K562 (cell line): ENCODE measurements at regions not wholly inside any gene's neighbourhood (a gene's known extent, or its start where the extent isn't known, plus 50 kb on each side); places are given as distances from the start of the nearest gene placed in this dataset.

Source experiments
- ATAC-seq: fragments of 200-7000 bp; cut with Tn5 transposase; 3 replicates; pipeline ENCODE4 v1.9.1; 2020; ENCODE audit warnings: moderate library complexity
- BruUV-seq: library from RNA; stranded (reverse); fragments of 400-500 nt; replicated peaks from 2 replicates; lab custom pipeline; 2021; lab: Mats Ljungman, UMichigan
- CTCF ChIA-PET: fragments of 300-600 bp; formaldehyde crosslinking; extraction: SDS; loops from one replicate; lab custom pipeline; 2021; ENCODE audit warnings: low intra/inter-chr PET ratio; lab: Yijun Ruan, JAX
- POLR2A ChIA-PET: fragments of 300-600, 350-650 bp; sonication (Branson Sonifier 250); formaldehyde crosslinking; extraction: SDS; loops from one replicate; lab custom pipeline; 2021; ENCODE audit warnings: antibody characterized with exemption, inconsistent platforms; lab: Yijun Ruan, JAX
- DNase-seq, 4 experiments: peaks; one replicate each; pipeline versions ENCODE4 v3.0.0 to v3.0.0-alpha.2; 2011 to 2018; ENCODE audit warnings: low spot score in 3 of 4, mixed read lengths in 3 of 4; ENCODE audit errors: extremely low read depth in 1 of 4
- FAIRE-seq: peaks from 2 replicates; lab custom pipeline; 2011; peaks lifted over from hg19 to GRCh38; lab: Jason Lieb, UNC
- H2AFZ ChIP-seq: 2 replicates; pipeline ENCODE4 v1.6.0; 2011; ENCODE audit warnings: low read depth, low read length, control low read depth, inconsistent platforms
- H3K27ac ChIP-seq: fragments of 200-600 bp; 3 replicates; pipeline ENCODE4 v1.8.0; 2011; ENCODE audit warnings: low read depth, mild to moderate bottlenecking, control low read depth, inconsistent platforms, low read length, moderate library complexity, mixed read lengths; ENCODE audit errors: extremely low read depth
- H3K27me3 ChIP-seq, 2 experiments: fragments of 300-600 bp in 1 of 2; 2 replicates in 1 of 2; 3 replicates in 1 of 2; pipeline versions ENCODE4 v1.6.0 to v1.8.0; 2011; ENCODE audit warnings: inconsistent platforms in 2 of 2, low read length in 2 of 2, mild to moderate bottlenecking in 1 of 2, mixed read lengths in 1 of 2, moderate library complexity in 1 of 2; ENCODE audit not compliant: control insufficient read depth in 2 of 2, insufficient read depth in 2 of 2
- H3K36me3 ChIP-seq: fragments of 300-600 bp; 3 replicates; pipeline ENCODE4 v1.8.0; 2011; ENCODE audit warnings: mild to moderate bottlenecking, low read length, inconsistent platforms; ENCODE audit not compliant: control insufficient read depth, insufficient read depth
- H3K4me1 ChIP-seq, 2 experiments: fragments of 200-600 bp in 1 of 2; replicated peaks in 1 of 2; 2 replicates in 1 of 2; 3 replicates in 1 of 2; pipeline versions ENCODE4 v1.5.1 to v1.8.0; 2011; ENCODE audit warnings: inconsistent platforms in 2 of 2, low read length in 2 of 2, mild to moderate bottlenecking in 1 of 2, mixed read lengths in 1 of 2, moderate library complexity in 1 of 2; ENCODE audit not compliant: control insufficient read depth in 2 of 2, insufficient read depth in 2 of 2
- H3K4me2 ChIP-seq: 2 replicates; pipeline ENCODE4 v1.6.1; 2011; ENCODE audit warnings: low read length, control low read depth, inconsistent platforms, mixed read lengths; ENCODE audit not compliant: insufficient read depth
- H3K4me3 ChIP-seq: fragments of 200-600 bp; sonication (generic), shearing (Covaris generic); 2 replicates; pipeline ENCODE4 v1.5.1; 2016; ENCODE audit warnings: control low read depth, inconsistent platforms
- H3K79me2 ChIP-seq: fragments of 200-600 bp; 3 replicates; pipeline ENCODE4 v1.8.0; 2011; ENCODE audit warnings: low read length, inconsistent platforms; ENCODE audit not compliant: control insufficient read depth, insufficient read depth
- H3K9ac ChIP-seq, 2 experiments: 2 replicates each; pipeline versions ENCODE4 v1.6.0 to v1.6.1; 2011; ENCODE audit warnings: low read depth in 2 of 2, low read length in 2 of 2, control low read depth in 1 of 2, inconsistent platforms in 1 of 2, mild to moderate bottlenecking in 1 of 2, mixed read lengths in 1 of 2; ENCODE audit not compliant: insufficient read depth in 1 of 2
- H3K9me1 ChIP-seq: one replicate; pipeline ENCODE4 v1.6.0; 2011; ENCODE audit warnings: inconsistent platforms, mild to moderate bottlenecking, low read length, moderate library complexity; ENCODE audit not compliant: control insufficient read depth, insufficient read depth
- H3K9me3 ChIP-seq: replicated peaks from 2 replicates; pipeline ENCODE4 v1.5.1; 2011; ENCODE audit warnings: low read depth, low read length, inconsistent platforms; ENCODE audit not compliant: control insufficient read depth, insufficient read depth
- H4K20me1 ChIP-seq: replicated peaks from 2 replicates; pipeline ENCODE4 v1.6.1; 2011; ENCODE audit warnings: low read length, inconsistent platforms, mixed read lengths; ENCODE audit not compliant: control insufficient read depth, insufficient read depth
- DDX20 ChIP-seq: fragments of 450-650 bp; IDR thresholded peaks from 2 replicates; pipeline ENCODE4 v1.6.1; 2016; ENCODE audit warnings: missing genetic modification characterization, low read depth, mild to moderate bottlenecking, missing compliant biosample characterization, moderate library complexity
- MCM3 ChIP-seq: fragments of 450-650 bp; IDR thresholded peaks from 2 replicates; pipeline ENCODE4 v1.6.1; 2016
- SAP30 ChIP-seq: fragments of 200-600 bp; sonication (generic); IDR thresholded peaks from 2 replicates; pipeline ENCODE4 v1.6.1; 2012; ENCODE audit warnings: borderline replicate concordance, low read depth, mild to moderate bottlenecking, moderate library complexity, low read length, control low read depth, inconsistent platforms; ENCODE audit not compliant: insufficient read depth, poor library complexity, severe bottlenecking
- TBL1XR1 ChIP-seq, 2 experiments: IDR thresholded peaks; 2 replicates each; pipeline ENCODE4 v1.6.1; 2012; ENCODE audit warnings: improper control_type of control experiment in 2 of 2, low read length in 2 of 2, mild to moderate bottlenecking in 1 of 2
- ZNF324 ChIP-seq: fragments of 250-450 bp; sonication (Bioruptor Pico); IDR thresholded peaks from 2 replicates; pipeline ENCODE4 v1.4.0; 2020; ENCODE audit warnings: mild to moderate bottlenecking
- ZNF785 ChIP-seq: fragments of 250-450 bp; sonication (Bioruptor Pico); IDR thresholded peaks from 2 replicates; pipeline ENCODE4 v1.4.0; 2020; ENCODE audit warnings: mild to moderate bottlenecking
- WGBS: fragments of 100-300 bp; shearing (Covaris generic); methylation state at CpG from one replicate; pipeline ENCODE4 v1.1.6; 2016; ENCODE audit warnings: low coverage, mixed read lengths; ENCODE audit not compliant: insufficient coverage; ENCODE audit errors: missing lambda C conversion rate; 5-methylcytosine and 5-hydroxymethylcytosine counted together
- in situ Hi-C: fragments of 300-500 bp; cut with MboI; formaldehyde crosslinking; loops from 4 replicates; pipeline ENCODE4 v1.15.0; 2018; ENCODE audit warnings: inconsistent platforms, mixed read lengths
- intact Hi-C: fragments of 100-400 bp; cut with micrococcal nuclease; formaldehyde crosslinking; loops from 2 replicates; pipeline ENCODE4 v1.14.2; 2022
- TF ChIP-seq, protein P1 (sequence below): fragments of 250-450 bp; sonication (Bioruptor Pico); IDR thresholded peaks from 2 replicates; pipeline ENCODE4 v1.5.0; 2021

DNA sequence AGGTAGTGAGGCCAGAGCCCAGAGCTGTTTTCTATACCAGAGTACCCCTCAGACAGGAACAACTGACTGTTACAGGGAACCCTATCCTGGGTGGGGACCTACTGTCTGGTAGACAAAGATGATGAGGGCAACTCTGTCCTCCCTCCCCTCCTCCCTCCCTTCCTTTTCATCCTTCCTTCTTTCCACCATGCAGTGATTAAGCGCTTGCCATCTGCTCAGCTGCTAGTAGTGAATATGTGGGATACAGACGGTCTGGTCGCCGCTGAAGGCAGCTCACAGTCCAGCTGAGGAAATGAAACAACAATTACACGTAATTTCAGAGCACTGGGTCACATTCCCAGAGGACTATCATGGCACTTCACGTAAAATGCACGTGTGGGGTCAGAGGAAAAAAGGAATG is 597.1 kb downstream of the BUD13 start:
- POLR2A ChIA-PET: interaction anchor here (0.6 kb wide), 1 partner anchor 27 kb away, joined by 3 read pairs; no protein-coding TSS in a partner anchor
- no peak for ATAC-seq

DNA sequence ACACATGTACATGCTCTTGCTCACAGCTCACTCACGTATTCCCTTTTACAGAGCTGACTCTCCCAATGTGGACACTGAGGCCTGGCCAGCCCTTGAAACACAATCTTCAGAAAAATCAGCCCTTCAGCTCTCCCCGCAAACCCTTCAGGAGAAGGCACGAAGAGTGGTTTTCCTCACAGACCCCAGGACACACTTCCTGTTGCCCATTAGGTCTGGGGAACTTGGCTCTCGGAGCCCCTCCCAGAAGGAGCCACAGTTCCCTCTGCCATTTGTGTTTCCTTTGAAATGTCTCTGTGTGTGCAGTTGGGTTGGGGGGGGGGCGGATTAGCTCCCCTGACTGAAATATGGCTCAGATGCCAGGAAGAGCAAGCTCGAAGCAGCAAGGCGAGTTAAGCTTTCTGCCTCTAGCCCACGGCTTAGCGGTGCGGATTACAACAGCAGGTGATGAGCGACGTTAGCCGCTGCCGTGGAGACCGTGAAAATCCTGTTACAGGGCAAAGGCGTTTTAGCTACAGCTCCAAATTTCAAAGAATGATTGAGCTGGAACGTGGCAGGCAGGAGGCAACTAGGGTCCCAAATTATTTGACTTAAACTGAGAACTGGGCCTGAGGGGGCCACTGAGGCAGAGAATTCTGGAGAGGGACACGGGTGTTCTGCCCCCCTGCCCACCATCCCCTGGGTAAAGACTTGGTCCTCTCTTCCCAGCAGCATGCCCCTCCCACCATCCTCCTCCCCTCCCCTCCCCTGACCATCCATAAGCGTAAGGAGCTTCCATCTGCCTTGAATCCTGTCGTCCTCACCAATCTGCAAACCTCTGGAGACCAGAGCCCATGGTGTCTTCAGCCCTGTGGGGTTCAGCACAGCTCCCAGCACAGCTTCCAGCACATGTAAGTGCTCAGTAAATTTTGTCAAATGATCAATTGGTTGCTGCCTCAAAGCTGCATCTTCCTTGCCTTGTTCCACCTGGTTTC is 598.6 kb downstream of the BUD13 start:
- BruUV-seq: no TSS peak
- under 1% methylated on average over 19 of the region's 20 CpGs for WGBS
- no peaks in the 10 kb centered on the region for H3K36me3 ChIP-seq
- H3K27ac ChIP-seq: no peak overlapping the region
- H4K20me1 ChIP-seq: no peaks in the 10 kb centered on the region
- no peaks in the 10 kb centered on the region for H3K79me2 ChIP-seq
- CTCF ChIA-PET: no interaction called here
- FAIRE-seq (no peak), ATAC-seq (no peak), DNase-seq (no peak)
- H3K4me2 ChIP-seq: no peak overlapping the region
- intact Hi-C loops (no loop called here), in situ Hi-C loops (no loop called here)
- H3K27me3 ChIP-seq: no peaks in the 10 kb centered on the region; a peak in 1 of 5 replicates
- H3K9me3 ChIP-seq: no peaks in the 10 kb centered on the region
- H3K9ac ChIP-seq: no peak overlapping the region
- POLR2A ChIA-PET: no interaction called here
- H3K4me3 ChIP-seq: no peak overlapping the region
- H3K9me1 ChIP-seq: no peaks in the 10 kb centered on the region
- no peak overlapping the region for H2AFZ ChIP-seq
- no peaks in the 10 kb centered on the region for H3K4me1 ChIP-seq
- TF ChIP-seq, protein P1, sequence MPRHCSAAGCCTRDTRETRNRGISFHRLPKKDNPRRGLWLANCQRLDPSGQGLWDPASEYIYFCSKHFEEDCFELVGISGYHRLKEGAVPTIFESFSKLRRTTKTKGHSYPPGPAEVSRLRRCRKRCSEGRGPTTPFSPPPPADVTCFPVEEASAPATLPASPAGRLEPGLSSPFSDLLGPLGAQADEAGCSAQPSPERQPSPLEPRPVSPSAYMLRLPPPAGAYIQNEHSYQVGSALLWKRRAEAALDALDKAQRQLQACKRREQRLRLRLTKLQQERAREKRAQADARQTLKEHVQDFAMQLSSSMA (CRISPR knock-in tag): no peak
- TF ChIP-seq ZNF324 (CRISPR knock-in tag) (no peak), ZNF785 (CRISPR knock-in tag) (no peak)

More for the DNA sequence above, 597.1 kb downstream of the BUD13 start:
- Histone ChIP-seq H3K36me3 (no peaks in the 10 kb centered on the region), H3K4me3 (no peak overlapping the region), H3K79me2 (no peaks in the 10 kb centered on the region), H3K27me3 (no peaks in the 10 kb centered on the region; a peak in 1 of 5 replicates), H2AFZ (no peak overlapping the region), H4K20me1 (no peaks in the 10 kb centered on the region), H3K9me3 (no peaks in the 10 kb centered on the region), H3K4me1 (no peaks in the 10 kb centered on the region), H3K27ac (no peak overlapping the region), H3K4me2 (no peak overlapping the region), H3K9me1 (no peaks in the 10 kb centered on the region), H3K9ac (no peak overlapping the region)
- in situ Hi-C loops: no loop called here
- no peak for FAIRE-seq
- 0% methylated on average over 7 of the region's 7 CpGs for WGBS
- CTCF ChIA-PET: no interaction called here
- no TSS peak for BruUV-seq
- DNase-seq: no peak
- intact Hi-C loops: no loop called here
- TF ChIP-seq SAP30 (no peak), DDX20 (no peak), TBL1XR1 (IDR thresholded peaks at IDR 0.05; ENCODE audit: low read length in 2 of 2) (no peak), MCM3 (no peak)
